HG03460 (cell line): ENCODE measurements at regions not wholly inside any gene's neighbourhood (a gene's known extent, or its start where the extent isn't known, plus 50 kb on each side); places are given as distances from the start of the nearest gene placed in this dataset.

Experiments
- ATAC-seq: cut with Tn5 transposase; IDR thresholded peaks from one replicate; pipeline ENCODE4 v1.9.1; 2021; ENCODE audit not compliant: unreplicated experiment

DNA sequence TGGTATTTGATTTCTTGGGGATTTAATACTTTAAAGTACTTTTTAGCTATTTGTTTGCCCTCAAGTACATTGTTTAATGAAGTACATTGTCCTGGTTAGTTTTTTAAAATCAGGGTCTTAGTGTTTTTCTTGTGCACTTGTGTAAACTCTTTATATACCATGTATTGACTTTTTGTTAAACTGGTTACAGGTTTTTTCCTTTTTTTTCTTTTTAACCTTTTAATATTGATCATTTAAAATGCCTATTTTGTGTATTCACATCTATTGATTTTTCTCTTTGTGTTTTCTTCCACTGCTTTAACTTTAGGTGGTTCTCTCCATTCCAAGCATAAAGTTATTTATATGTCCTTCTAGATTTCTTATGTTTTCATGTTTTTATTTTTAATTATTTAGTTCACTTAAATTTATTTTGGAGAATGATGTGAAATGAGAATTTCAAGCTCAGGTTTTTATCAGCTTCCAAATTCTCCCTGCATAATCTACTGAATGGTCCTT is 84.5 kb upstream of the MYCN start:
- ATAC-seq = no peak

DNA sequence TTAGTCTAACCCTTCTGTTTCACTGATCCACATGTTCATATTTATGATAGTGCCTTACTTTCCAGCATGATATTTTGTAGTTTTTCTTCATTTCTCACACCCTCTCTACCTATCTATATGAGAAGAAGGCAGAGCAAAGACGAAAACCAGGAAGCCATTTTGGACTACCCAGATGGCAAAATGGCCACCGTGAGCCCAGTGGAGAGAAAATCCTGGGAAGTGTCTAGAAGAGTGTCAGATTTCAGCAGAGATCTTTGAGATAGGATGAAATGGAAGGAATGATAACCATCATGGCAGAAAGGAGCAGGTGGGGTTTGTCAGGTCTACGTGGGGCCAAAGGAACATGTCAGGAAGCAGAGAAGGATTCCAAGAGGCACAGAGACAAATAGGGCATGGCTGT is 84.0 kb upstream of the MYCN start:
- no peak for ATAC-seq

DNA sequence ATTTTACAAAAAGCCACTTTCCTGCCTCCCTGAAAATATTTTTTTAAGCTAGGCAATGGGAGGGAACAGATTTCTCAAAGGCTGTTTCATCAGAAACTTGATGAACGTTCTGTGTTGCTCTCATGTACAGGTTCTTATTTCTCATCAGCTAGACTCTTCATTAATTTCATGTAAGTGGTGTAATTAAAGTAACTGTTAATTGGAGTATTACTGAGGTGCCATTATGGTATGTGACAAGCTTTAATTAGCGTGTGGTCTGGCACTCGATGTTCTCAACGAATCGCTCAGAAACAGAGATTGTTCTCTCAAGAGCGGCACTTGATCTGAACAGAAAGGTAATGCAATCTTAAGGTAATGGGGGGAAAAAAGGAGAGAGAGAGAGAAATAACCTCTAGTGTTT is 81.9 kb upstream of the MYCN start:
- no peak for ATAC-seq

DNA sequence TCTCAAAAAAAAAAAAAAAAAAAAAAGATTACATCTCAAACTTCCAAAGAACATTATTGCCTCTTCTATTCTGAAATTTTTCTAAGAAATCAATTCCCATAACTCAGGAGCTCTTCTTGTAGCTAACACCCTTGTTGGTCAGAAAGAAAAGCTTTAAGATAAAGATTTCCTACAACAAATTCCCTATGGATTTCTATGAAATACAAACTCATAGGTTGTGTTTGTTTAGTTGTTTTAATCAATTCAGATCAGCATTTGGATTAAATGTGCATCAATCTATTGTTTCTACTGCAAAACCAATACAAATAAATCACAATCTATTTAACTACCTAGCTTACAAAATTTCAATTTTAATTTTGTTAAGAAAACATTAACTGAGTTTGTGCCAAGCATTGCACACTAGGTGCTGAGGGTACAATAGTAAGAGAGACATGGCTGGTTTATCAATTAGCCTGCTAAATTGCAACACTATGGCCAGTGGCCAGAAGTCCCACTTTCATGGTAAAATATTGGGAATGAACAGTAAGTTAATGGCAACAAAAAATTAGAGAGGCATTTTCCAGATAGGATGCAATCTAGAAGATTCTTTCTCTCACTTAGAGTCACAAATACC is 80.2 kb upstream of the MYCN start:
- ATAC-seq = no peak

DNA sequence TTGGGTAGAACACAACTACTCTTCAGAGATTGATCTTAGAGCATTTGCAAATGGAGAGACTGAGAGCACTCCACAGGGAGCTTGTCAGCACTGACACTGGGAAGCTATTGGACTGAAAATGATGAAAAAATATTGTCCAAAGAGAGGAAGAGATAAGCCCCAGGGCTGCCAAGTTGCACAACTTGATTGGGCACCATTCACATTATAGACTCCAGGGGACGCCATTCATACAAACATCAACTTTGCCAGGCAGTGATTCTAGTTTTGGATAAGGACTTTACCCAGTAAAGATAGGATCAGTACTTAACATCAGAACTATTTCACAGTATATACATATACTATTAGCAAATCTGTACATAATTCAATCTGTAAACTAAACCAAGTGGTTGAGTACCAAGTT is 79.6 kb upstream of the MYCN start:
- no peak for ATAC-seq

DNA sequence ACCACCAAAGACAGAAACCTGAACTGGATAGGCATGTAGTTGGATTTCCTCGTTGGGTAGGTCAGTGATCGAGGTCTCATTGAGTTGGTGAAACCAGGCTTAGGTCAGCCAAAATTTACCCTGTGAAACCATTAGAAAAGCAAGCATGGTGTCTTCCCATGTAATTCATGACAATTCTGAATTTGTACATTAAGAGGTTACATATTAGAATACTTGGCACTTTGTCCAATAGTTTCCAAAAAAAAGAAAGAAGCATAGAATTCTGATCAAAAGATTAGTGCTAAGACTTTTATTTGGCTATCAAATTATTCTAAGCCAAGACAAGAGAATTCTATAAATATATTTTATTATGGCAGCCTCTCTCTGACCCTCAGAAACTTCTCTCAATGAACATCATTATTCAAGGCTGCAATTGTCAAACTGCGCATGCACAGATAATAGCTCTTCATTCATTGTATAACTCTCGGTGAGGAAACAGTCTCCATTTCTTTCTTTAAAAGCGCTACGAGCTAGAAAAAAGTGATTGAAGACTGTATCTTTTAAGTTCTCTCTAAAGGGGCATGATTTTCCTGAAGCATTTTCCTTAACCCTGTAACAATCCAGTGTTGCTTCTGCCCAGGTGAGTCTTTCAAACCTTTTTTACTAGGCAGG is 79.1 kb upstream of the MYCN start:
- ATAC-seq = no peak

DNA sequence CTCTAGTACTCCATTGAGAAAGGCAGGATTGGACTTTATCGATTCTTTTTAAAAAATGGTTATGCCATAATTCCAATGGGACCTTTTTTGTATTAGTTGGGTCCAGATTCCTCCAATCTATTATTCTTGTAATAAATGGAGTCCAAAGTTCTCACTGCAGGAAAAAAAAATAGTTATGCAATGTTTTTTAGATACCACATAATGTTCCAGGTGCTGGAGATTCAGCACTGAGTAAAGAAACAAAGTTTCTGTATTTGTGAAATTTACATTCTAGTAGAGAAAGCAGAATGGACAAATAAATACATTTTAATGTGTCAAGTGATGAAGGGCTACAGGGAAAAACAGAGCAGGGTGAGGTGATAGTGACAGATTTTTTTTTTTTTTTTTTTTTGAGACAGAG is 78.5 kb upstream of the MYCN start:
- ATAC-seq = no peak

DNA sequence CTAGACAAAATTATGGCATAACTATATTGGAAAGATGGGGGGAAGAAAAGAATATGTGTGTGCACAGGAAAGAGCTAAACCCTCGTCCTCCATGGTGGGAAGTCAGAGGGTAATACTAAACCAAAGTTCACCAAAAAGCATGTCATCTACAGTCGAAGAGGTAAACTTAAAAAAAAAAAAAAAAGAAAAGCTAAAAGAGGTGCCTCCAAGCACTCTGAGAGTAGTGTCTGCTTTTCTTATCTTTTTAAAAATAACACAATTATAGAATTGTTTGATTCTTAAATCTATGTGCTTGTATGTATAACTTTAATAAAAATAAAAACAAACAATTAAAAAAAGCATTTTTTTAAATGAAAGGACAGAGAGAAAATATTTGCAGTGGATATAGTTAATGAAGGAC is 77.3 kb upstream of the MYCN start:
- ATAC-seq = no peak

DNA sequence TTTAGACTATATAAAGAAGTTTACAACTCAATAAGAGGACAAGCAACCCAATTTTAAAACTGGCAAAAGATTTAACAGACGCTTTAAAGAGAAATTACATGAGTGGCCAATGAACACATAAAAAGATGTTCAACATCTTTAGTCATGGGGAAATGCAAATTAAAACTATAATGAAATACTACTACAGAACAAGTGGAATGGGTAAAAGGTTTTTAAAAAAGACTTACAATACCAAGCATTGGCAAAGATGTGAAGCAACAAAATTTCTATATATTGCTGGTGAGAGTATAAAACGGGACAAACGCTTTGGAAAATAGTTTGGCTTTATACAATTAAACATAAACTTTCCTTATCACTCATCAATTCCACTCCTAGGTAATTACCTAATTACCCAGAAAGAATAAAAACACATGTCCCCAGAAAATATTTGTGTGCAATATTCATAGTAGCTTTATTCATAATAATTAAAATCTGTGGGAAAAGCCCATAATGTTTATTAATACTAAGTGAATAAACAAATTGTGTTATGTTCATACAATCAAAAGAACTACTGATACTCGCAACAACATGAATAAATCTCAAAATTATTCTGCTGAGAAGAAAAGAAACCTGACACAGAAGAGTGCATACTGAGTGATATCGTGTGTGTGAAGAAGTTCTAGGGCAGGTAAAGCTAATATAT is 76.7 kb upstream of the MYCN start:
- ATAC-seq = no peak

DNA sequence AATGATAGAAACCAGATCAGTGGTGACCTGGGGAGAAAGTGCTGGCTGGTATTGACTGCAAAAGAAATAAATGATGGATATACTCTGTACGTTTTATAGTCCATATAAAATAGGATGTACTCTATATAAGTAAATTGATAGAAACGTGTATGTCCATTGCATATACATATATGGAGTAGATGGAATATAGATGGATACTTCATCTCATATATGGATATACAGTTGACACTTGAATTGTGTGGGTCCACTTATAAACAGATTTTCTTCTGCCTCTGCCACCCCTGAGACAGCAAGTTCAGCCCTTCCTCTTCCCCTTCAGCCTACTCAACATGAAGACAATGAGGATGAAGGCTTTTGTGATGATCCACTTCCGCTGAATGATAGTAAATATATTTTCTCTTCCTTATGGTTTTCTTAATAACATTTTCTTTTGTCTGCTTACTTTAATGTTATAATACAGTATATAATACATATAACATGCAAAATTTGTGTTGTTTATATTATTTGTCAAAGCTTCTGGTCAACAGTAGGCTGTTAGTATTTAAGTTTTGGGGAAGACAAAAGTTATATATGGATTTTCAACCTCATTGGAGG is 76.1 kb upstream of the MYCN start:
- ATAC-seq = no peak

DNA sequence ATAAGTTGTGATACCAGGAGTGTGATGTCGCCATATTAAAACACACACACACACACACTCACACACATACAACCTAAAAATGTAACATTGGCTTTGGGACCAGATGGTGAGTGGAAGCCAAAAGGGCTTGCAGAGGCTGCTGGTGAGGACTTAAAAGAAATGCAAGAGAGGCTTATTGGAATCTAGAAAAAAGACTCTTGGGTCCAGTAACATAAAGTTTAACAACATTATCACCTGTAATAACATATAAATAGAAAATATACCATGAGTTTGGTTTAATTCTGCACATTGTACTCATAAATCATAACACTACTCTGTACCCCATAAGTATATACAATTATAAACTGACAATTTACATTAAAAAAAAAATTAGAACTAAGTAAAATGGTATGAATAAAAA is 74.4 kb upstream of the MYCN start:
- no peak for ATAC-seq

DNA sequence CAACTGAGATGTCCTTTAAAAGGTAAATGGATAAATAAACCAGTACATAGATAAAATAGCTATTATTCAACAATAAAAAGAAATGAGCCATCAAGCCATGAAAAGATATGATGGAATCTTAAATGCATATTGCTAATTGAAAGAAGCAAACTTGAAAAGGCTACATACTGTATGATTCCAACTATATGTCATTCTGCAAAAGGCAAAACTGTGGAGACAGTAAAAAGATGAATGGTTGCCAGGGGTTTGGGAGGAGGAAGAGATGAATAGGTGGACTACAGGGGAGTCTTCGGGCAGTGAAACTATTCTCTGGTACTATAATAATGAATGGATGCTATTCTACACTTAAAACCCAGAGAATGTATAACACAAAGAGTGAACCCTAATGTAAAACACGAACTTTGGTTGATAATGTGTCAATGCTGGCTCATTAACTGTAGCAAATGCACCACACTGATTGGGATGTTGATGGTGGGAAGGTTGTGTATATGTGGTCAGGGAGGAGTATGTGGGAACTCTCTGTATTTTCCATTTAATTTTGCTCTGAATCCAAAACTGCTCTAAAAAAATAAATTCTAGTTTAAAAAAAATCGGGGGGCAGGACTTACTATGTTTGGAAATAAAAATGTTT is 73.7 kb upstream of the MYCN start:
- no peak for ATAC-seq

DNA sequence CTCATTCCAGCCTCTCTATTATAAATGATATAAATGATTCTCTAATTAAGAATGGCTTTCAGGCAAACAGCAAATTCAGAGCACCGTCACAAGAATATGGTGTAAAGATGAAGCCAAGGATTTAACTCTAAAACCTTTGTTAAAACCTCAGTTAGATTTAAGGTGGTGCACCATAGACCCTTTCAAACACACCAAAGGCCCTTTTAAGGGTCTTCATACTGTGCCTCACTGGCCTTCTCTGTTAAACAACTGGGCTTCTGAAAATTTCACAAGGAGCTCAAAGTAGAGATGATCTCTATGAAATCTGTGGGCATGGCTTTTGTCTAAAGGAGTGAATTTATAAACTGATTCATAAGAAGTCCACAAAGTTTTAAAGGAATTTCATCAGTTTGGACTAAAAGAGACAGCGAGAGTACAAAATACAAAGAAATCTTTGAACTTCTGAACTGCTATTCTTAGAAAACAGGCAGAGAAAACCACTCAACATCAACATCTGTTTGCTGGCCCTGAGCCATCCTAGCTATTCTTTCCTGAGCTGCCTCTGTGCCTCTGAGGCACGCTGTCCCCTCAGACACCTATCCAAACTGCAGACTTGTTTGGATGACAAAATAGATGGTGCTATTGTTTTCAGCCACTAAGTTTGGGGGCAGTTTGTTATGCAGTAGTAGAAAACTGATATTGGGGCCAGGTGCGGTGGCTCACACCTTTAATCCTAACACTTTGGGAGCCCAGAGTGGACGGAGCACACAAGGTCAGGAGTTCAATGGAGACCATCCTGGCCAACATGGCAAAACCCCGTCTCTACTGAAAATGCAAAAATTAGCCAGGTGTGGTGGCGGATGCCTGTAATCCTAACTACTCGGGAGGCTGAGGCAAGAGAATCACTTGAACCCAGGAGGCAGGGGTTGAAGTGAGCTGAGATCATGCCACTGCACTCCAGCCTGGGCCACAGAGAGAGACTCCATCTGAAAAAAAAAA is 72.9 kb upstream of the MYCN start:
- ATAC-seq = no peak

DNA sequence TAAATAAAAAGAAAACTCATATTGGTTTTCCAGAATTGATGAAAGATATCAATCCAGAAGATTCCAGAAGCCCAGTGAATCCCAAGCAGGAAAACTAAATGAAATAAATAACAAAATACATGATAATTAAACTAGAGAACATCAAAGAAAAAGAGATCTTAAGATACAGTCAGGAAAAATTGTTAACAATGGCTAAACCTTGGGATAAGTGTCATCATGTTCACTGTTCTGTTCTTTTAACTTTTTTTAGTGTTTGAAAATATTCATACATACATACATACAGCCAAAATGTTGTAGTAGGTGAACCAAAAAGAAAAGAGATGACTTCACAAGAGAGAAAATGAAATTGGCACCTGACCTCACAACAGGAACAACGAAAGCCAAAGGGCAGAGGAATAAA is 72.2 kb upstream of the MYCN start:
- ATAC-seq = no peak

DNA sequence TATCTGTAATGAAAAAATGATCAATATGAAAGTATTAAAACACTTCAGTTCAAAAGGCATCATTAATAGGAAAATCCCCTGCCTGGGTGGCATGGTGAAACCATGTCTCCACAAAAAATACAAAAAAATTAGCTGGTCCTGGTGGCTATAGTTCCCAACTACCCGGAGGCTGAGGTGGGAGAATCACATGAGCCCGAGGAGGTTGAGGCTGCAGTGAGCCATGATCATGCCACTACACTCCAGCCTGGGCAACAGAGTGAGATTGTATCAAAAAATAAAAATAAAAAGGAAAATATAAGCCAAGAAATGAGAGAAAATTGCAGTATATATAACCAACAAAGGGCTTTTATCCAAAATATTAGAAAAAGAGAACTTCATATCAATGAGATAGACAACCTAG is 71.6 kb upstream of the MYCN start:
- no peak for ATAC-seq

DNA sequence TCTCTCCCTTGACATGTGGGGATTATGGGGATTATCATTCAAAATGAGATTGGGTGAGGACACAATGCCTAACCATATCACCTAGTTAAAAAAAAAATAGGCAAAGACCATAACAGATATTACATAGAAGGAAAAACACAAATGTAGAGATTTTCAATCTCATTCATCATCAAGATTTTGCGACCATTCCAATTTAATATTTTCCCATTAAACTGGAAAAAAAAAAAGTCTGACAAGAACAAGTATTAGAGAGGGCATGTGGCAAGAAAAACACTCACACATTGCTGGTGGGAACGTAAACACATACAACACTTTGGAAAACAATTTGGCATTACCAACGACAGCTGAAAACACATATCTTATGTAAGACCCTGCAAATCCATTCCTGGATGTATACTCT is 71.0 kb upstream of the MYCN start:
- no peak for ATAC-seq

DNA sequence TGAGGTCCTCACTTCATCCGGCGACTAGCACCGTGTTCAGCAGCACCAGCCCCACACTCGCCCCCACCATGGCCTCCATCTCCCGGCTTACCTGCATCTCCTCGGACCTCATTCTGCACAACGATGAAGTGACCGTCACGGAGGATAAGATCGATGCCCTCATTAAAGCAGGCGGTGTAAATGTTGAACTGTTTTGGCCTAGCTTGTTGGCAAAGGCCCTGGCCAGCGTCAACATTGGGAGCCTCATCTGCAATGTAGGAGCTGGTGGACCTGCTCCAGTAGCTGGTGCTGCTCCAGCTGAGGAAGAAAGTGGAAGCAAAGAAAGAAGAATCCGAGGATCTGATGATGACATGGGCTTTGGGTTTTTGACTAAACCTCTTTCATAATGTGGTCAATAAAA is 70.5 kb upstream of the MYCN start:
- no peak for ATAC-seq

DNA sequence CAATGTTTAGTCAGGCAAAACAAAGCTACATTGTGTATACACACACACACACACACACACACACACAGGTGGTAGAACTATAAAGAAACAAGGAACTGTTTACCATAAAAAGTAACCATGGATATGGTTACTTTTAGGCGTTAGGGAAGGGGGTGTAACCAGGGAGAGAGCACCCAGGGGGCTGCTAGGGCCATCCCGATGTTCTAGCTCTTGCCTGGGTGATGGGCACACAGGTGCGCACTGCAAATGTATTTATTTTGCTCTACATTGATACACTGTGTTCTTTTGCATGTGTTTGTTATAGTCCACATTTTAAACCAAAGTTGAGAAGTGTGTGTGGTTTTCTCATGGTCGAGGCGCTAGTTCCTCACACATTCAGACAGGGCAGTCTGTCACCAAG is 69.8 kb upstream of the MYCN start:
- ATAC-seq = no peak

DNA sequence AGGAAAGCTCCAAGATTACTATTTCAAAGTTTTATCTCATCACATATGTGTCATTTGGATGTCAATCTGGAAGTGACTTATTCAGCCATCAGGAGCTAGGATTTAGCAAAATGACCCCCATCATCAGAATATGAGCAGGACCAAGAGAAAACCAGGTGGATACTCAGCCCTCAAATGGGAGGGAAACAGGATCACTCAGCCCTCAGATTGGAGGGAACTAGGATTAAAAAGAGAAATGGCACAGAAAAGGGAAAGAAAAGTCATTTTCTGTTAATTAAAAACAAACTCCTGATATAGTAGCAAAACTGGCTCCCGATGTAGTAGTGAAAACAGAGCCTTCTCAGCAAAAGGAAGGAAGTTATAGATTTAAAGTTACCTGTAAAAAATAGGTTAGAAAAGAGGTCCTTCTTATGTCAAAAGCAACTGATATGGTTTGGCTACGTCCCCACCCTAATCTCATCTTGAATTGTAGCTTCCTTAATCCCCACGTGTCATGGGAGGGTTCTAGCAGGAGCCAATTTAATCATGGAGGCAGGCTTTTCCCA is 69.0 kb upstream of the MYCN start:
- no peak for ATAC-seq

DNA sequence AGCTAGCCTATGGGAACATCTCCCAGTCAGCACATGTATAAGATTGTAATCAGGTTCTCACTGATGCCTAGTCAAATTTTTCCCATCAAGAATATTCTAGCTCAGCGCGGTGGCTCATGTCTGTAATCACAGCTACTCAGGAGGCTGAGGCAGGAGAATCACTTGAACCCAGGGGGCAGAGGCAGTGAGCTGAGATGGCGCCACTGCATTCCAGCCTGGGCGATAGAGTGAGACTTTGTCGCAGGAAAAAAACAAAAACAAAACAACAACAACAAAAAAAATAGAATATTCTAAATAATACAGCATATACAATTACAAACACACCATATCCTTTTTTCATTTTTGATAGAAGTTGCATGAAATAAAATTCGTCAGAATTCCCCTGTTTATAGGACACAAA is 67.5 kb upstream of the MYCN start:
- ATAC-seq = no peak
